NB4 (cell line): ENCODE measurements at regions not wholly inside any gene's neighbourhood (a gene's known extent, or its start where the extent isn't known, plus 50 kb on each side); places are given as distances from the start of the nearest gene placed in this dataset.

ENCODE experiments used
- MYC ChIP-seq: IDR thresholded peaks from 2 replicates; pipeline ENCODE4 v1.6.1; 2011; ENCODE audit warnings: low read depth, low read length
- POLR2A ChIP-seq: IDR thresholded peaks from 2 replicates; pipeline ENCODE4 v1.6.1; 2011; ENCODE audit warnings: mild to moderate bottlenecking; ENCODE audit not compliant: insufficient read length; ENCODE audit errors: extremely low read depth
- TF ChIP-seq, protein P1 (sequence below): IDR thresholded peaks from one replicate; pipeline ENCODE4 v1.5.1; 2012; ENCODE audit warnings: low read depth, low read length
- TF ChIP-seq, protein P2 (sequence below): IDR thresholded peaks from 2 replicates; pipeline ENCODE4 v1.6.1; 2011; ENCODE audit warnings: low read depth, low read length

DNA sequence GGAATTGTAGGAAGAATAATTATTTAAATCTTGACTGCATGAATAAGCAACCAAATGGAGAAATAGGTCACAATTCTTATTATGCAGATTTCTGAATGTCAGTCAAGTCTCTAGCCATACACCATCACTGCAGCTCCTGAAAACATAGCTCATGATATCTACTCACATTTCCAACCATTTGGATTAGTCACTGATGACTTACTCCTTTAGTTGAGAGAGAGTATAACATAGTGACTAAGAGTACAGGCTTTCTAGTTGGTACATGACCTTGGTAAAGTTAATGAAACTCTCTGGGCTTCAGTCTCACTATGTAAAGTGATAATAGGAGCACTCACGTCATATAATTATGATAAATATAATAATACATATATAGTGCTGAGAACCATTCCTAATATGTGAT is 265.2 kb downstream of the KCNA4 start:
- no peak for TF ChIP-seq POLR2A
- TF ChIP-seq, protein P1, sequence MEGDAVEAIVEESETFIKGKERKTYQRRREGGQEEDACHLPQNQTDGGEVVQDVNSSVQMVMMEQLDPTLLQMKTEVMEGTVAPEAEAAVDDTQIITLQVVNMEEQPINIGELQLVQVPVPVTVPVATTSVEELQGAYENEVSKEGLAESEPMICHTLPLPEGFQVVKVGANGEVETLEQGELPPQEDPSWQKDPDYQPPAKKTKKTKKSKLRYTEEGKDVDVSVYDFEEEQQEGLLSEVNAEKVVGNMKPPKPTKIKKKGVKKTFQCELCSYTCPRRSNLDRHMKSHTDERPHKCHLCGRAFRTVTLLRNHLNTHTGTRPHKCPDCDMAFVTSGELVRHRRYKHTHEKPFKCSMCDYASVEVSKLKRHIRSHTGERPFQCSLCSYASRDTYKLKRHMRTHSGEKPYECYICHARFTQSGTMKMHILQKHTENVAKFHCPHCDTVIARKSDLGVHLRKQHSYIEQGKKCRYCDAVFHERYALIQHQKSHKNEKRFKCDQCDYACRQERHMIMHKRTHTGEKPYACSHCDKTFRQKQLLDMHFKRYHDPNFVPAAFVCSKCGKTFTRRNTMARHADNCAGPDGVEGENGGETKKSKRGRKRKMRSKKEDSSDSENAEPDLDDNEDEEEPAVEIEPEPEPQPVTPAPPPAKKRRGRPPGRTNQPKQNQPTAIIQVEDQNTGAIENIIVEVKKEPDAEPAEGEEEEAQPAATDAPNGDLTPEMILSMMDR = no peak
- TF ChIP-seq MYC = no peak
- TF ChIP-seq, protein P2, sequence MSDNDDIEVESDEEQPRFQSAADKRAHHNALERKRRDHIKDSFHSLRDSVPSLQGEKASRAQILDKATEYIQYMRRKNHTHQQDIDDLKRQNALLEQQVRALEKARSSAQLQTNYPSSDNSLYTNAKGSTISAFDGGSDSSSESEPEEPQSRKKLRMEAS = no peak
